Panc1 (cell line): ENCODE measurements at regions not wholly inside any gene's neighbourhood (a gene's known extent, or its start where the extent isn't known, plus 50 kb on each side); places are given as distances from the start of the nearest gene placed in this dataset.

Source experiments
- ATAC-seq: fragments of 200-7000 bp; cut with Tn5 transposase; 2 replicates; pipeline ENCODE4 v1.9.1; 2020; ENCODE audit warnings: mild to moderate bottlenecking, moderate library complexity
- BruUV-seq: library from RNA; stranded (reverse); fragments of 400-500 nt; replicated peaks from 2 replicates; lab custom pipeline; 2021; lab: Mats Ljungman, UMichigan
- CTCF ChIA-PET: fragments of 300-600 bp; sonication (Branson Sonifier 250); formaldehyde crosslinking; loops from one replicate; lab custom pipeline; 2022; ENCODE audit warnings: antibody characterized with exemption; lab: Charles Lee
- POLR2A ChIA-PET: fragments of 300-600 bp; sonication (Branson Sonifier 250); formaldehyde crosslinking; loops from one replicate; lab custom pipeline; 2022; ENCODE audit warnings: antibody characterized with exemption; lab: Charles Lee
- DNase-seq: peaks from one replicate; pipeline ENCODE4 v3.0.0-alpha.2; 2010; ENCODE audit warnings: low read depth, low spot score
- H3K27ac ChIP-seq: 2 replicates; pipeline ENCODE4 v1.5.1; 2011; ENCODE audit warnings: mild to moderate bottlenecking, low read length, inconsistent platforms
- H3K27me3 ChIP-seq: fragments of 200-500 bp; sonication (Bioruptor generic); 2 replicates; pipeline ENCODE4 v1.6.0; 2014; ENCODE audit warnings: low read length, inconsistent platforms; ENCODE audit not compliant: control insufficient read depth, insufficient read depth
- H3K36me3 ChIP-seq: fragments of 200-500 bp; sonication (Bioruptor generic); 2 replicates; pipeline ENCODE4 v1.5.1; 2014; ENCODE audit warnings: inconsistent platforms, mild to moderate bottlenecking, low read length, moderate library complexity; ENCODE audit not compliant: control insufficient read depth, insufficient read depth
- H3K4me1 ChIP-seq: 2 replicates; pipeline ENCODE4 v1.5.1; 2011; ENCODE audit warnings: inconsistent platforms, mild to moderate bottlenecking, low read length, moderate library complexity; ENCODE audit not compliant: control insufficient read depth, insufficient read depth
- H3K4me3 ChIP-seq, 2 experiments: 2 replicates each; pipeline ENCODE4 v1.5.1; 2011 to 2012; ENCODE audit warnings: low read depth in 2 of 2, low read length in 2 of 2, mild to moderate bottlenecking in 2 of 2, inconsistent platforms in 1 of 2, moderate library complexity in 1 of 2
- H3K9me3 ChIP-seq: fragments of 200-500 bp; sonication (Bioruptor generic); 2 replicates; pipeline ENCODE4 v1.5.1; 2014; ENCODE audit warnings: low read depth, mild to moderate bottlenecking, inconsistent platforms, low read length, moderate library complexity; ENCODE audit not compliant: control insufficient read depth, insufficient read depth
- CTCF ChIP-seq: fragments of 450-650 bp; IDR thresholded peaks from 2 replicates; pipeline ENCODE4 v1.5.1; 2017; ENCODE audit warnings: mild to moderate bottlenecking
- POLR2AphosphoS5 ChIP-seq: IDR thresholded peaks from 2 replicates; pipeline ENCODE4 v1.6.1; 2012; ENCODE audit warnings: mild to moderate bottlenecking, low read depth, low read length, moderate library complexity
- REST ChIP-seq, 2 experiments: IDR thresholded peaks; 2 replicates each; pipeline ENCODE4 v1.6.1; 2011 to 2012; ENCODE audit warnings: low read depth in 2 of 2, control low read depth in 1 of 2, low read length in 1 of 2, mild to moderate bottlenecking in 1 of 2, moderate library complexity in 1 of 2; ENCODE audit not compliant: insufficient read depth in 1 of 2
- SIN3A ChIP-seq: IDR thresholded peaks from 2 replicates; pipeline ENCODE4 v1.6.1; 2012; ENCODE audit warnings: low read depth, mild to moderate bottlenecking, low read length, moderate library complexity, borderline replicate concordance; ENCODE audit not compliant: insufficient read depth
- TCF7L2 ChIP-seq: IDR thresholded peaks from 2 replicates; pipeline ENCODE4 v1.6.1; 2011; ENCODE audit warnings: mild to moderate bottlenecking, low read depth, low read length, inconsistent platforms
- in situ Hi-C: cut with HindIII; loops from 2 replicates; pipeline ENCODE4 v1.10.0; 2016; ENCODE audit warnings: low sequenced_read_pairs, low pct_unique_long_range_greater_than_20kb
- intact Hi-C: fragments of 100-400 bp; cut with micrococcal nuclease; formaldehyde crosslinking; loops from one replicate; pipeline ENCODE4 v1.10.0; 2022; ENCODE audit not compliant: unreplicated experiment

GRCh38 chr16:8251298-8251697 is 339.0 kb downstream of the TMEM114 start:
- Histone ChIP-seq H3K27ac (no peak overlapping the region), H3K36me3 (no peaks in the 10 kb centered on the region), H3K9me3 (no peaks in the 10 kb centered on the region), H3K27me3 (no peaks in the 10 kb centered on the region), H3K4me3 (no peak overlapping the region), H3K4me1 (no peaks in the 10 kb centered on the region)
- POLR2A ChIA-PET = no interaction called here
- DNase-seq (no peak), ATAC-seq (no peak)
- TF ChIP-seq CTCF (no peak), TCF7L2 (no peak), REST (IDR thresholded peaks at IDR 0.05; ENCODE audit: insufficient read depth in 1 of 2, low read depth in 2 of 2, low read length in 1 of 2) (no peak), SIN3A (no peak), POLR2AphosphoS5 (no peak)
- in situ Hi-C loops = no loop called here
- CTCF ChIA-PET = no interaction called here
- intact Hi-C loops = no loop called here
- no TSS peak for BruUV-seq

- H3K9me3 ChIP-seq = no peaks in the 10 kb centered on the region
- H3K4me1 ChIP-seq = no peaks in the 10 kb centered on the region
- ChIA-PET POLR2A (interaction anchor here (0.6 kb wide), 1 partner anchor 943 kb away, joined by 6 read pairs; no protein-coding TSS in a partner anchor), CTCF (no interaction called here)
- no peak overlapping the region for H3K4me3 ChIP-seq
- no peaks in the 10 kb centered on the region for H3K36me3 ChIP-seq
- intact Hi-C loops (no loop called here), in situ Hi-C loops (no loop called here)
- no TSS peak for BruUV-seq
- no peak for ATAC-seq
- H3K27ac ChIP-seq = no peak overlapping the region
- DNase-seq = no peak
- no peaks in the 10 kb centered on the region for H3K27me3 ChIP-seq
- TF ChIP-seq CTCF (no peak), REST (IDR thresholded peaks at IDR 0.05; ENCODE audit: insufficient read depth in 1 of 2, low read depth in 2 of 2, low read length in 1 of 2) (no peak), TCF7L2 (no peak), SIN3A (no peak), POLR2AphosphoS5 (no peak)
These were observed 342.3 kb downstream of the TMEM114 start for GRCh38 chr16:8247993-8248392.
